ENCODE measurements at regions not wholly inside any gene's neighbourhood (a gene's known extent, or its start where the extent isn't known, plus 50 kb on each side); places are given as distances from the start of the nearest gene placed in this dataset.

DNA sequence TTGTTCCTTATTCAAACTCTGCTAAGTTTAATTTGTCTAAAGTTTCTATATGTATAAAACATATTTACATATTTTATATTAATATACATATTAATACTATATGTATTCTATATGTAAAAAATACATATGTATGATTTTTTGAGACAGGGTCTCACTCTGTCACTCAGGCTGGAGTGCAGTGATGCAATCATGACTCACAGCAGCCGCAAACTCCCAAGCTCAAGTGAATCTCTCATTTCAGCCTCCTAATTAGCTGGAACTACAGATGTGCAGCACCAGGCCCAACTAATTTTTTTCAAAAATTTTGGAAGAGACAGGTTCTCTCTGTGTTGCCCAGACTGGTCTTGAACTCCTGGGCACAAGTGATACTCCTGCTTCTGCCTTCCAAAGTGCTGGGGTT is 684.9 kb downstream of the TRAM1L1 start:
- Histone ChIP-seq H3K18ac (ENCODE audit: low read depth in 1 of 2, low read length in 2 of 2) (no peak overlapping the region), H3K27ac (ENCODE audit: low read length, poor library complexity, severe bottlenecking) (no peak overlapping the region), H2AK5ac (ENCODE audit: low read length, severe bottlenecking) (no peak overlapping the region), H4K8ac (ENCODE audit: low read length) (no peak overlapping the region), H2BK5ac (ENCODE audit: low read depth, low read length, poor library complexity, severe bottlenecking) (no peak overlapping the region), H3K79me1 (replicated peaks; ENCODE audit: low read length, poor library complexity, severe bottlenecking) (no peaks in the 10 kb centered on the region), H3K14ac (ENCODE audit: low read length in 2 of 2) (no peak overlapping the region), H3K4me1 (ENCODE audit: control insufficient read depth, insufficient read depth, low read depth, low read length) (peaks cover 2% of the 10 kb centered on the region), H3K4me3 (ENCODE audit: insufficient read depth in 1 of 2, low read depth in 1 of 2, low read length in 2 of 2) (no peak overlapping the region), H4K91ac (ENCODE audit: low read length) (no peak overlapping the region), H2BK12ac (ENCODE audit: low read length in 2 of 2) (no peak overlapping the region), H2BK15ac (ENCODE audit: low read depth, poor library complexity, severe bottlenecking) (no peak overlapping the region), H3K9ac (ENCODE audit: low read length) (no peak overlapping the region), H3K4me2 (ENCODE audit: low read length, poor library complexity, severe bottlenecking) (no peak overlapping the region), H3K4ac (ENCODE audit: low read depth in 1 of 2, low read length in 2 of 2) (no peak overlapping the region), H3K9me3 (ENCODE audit: control insufficient read depth, low read length) (no peaks in the 10 kb centered on the region), H2BK120ac (ENCODE audit: low read depth, low read length) (no peak overlapping the region), H3K36me3 (ENCODE audit: control insufficient read depth in 1 of 2, insufficient read depth in 2 of 2, low read depth in 1 of 2, low read length in 2 of 2) (no peaks in the 10 kb centered on the region), H2AFZ (ENCODE audit: low read depth, low read length) (no peak overlapping the region), H3K27me3 (ENCODE audit: control insufficient read depth in 1 of 2, insufficient read depth in 1 of 2, low read length in 2 of 2) (no peaks in the 10 kb centered on the region), H3K23ac (ENCODE audit: low read length in 2 of 2) (no peak overlapping the region)
- peak; percentile 26 for DNase-seq
- WGBS, result 53% methylated on average over 1 of the region's 1 CpG

DNA sequence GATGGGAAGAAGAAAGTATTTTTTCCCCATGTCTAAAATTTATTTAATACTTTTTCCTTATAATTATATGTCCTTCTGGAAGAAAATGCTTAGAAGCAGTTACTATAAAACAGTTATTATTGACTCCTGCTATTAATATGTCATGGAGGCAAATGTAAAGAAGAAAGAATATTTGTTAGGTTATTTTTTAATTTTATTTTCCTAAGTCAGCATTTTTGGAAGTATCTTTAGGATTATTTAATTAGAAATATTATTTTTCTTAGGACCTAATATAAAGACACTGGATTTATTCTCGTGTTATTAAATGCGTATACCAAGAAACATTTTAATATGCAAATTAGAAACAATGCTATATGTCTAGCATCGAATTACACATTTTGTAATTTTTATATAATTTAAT is 687.7 kb downstream of the TRAM1L1 start:
- H2AFZ ChIP-seq (ENCODE audit: low read depth, low read length), result no peak overlapping the region
- H3K4ac ChIP-seq (ENCODE audit: low read depth in 1 of 2, low read length in 2 of 2), result no peak overlapping the region
- no peak overlapping the region for H3K27ac ChIP-seq (ENCODE audit: low read length, poor library complexity, severe bottlenecking)
- H2BK12ac ChIP-seq (ENCODE audit: low read length in 2 of 2), result no peak overlapping the region
- no peaks in the 10 kb centered on the region for H3K36me3 ChIP-seq (ENCODE audit: control insufficient read depth in 1 of 2, insufficient read depth in 2 of 2, low read depth in 1 of 2, low read length in 2 of 2)
- H3K4me3 ChIP-seq (ENCODE audit: insufficient read depth in 1 of 2, low read depth in 1 of 2, low read length in 2 of 2), result no peak overlapping the region
- no peak overlapping the region for H2AK5ac ChIP-seq (ENCODE audit: low read length, severe bottlenecking)
- H3K27me3 ChIP-seq (ENCODE audit: control insufficient read depth in 1 of 2, insufficient read depth in 1 of 2, low read length in 2 of 2), result no peaks in the 10 kb centered on the region
- no peak overlapping the region for H2BK15ac ChIP-seq (ENCODE audit: low read depth, poor library complexity, severe bottlenecking)
- no peak overlapping the region for H2BK120ac ChIP-seq (ENCODE audit: low read depth, low read length)
- H3K14ac ChIP-seq (ENCODE audit: low read length in 2 of 2), result no peak overlapping the region
- no CpG with 5 or more reads among the region's 3 CpGs for WGBS
- peaks cover 2% of the 10 kb centered on the region for H3K4me1 ChIP-seq (ENCODE audit: control insufficient read depth, insufficient read depth, low read depth, low read length)
- H3K9ac ChIP-seq (ENCODE audit: low read length), result no peak overlapping the region
- no peaks in the 10 kb centered on the region for H3K9me3 ChIP-seq (ENCODE audit: control insufficient read depth, low read length)
- H4K8ac ChIP-seq (ENCODE audit: low read length), result no peak overlapping the region
- H3K18ac ChIP-seq (ENCODE audit: low read depth in 1 of 2, low read length in 2 of 2), result no peak overlapping the region
- no peaks in the 10 kb centered on the region for H3K79me1 ChIP-seq (replicated peaks; ENCODE audit: low read length, poor library complexity, severe bottlenecking)
- H4K91ac ChIP-seq (ENCODE audit: low read length), result no peak overlapping the region
- H2BK5ac ChIP-seq (ENCODE audit: low read depth, low read length, poor library complexity, severe bottlenecking), result no peak overlapping the region
- DNase-seq, result no peak
- H3K23ac ChIP-seq (ENCODE audit: low read length in 2 of 2), result no peak overlapping the region
- no peak overlapping the region for H3K4me2 ChIP-seq (ENCODE audit: low read length, poor library complexity, severe bottlenecking)

DNA sequence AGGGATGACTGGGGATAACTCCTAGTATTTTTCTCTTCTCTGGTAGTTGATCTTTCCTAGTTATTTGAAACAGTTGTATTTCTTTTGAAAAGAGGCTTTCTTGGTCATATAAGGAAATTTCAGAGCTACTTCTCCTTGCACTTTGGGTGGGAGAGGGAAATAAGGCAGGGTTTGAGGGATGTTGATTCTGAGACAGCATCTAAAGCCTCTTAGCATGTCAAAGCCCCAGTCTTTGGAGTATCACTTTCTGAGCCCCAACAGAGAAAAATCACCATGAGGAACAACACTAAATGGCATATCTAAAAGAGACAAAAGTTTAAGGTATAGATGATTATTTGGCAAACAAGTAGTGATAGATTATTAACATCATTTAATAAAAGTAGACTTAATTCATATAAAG is 688.1 kb downstream of the TRAM1L1 start:
- Histone ChIP-seq H3K9me3 (ENCODE audit: control insufficient read depth, low read length) (no peaks in the 10 kb centered on the region), H3K4ac (ENCODE audit: low read depth in 1 of 2, low read length in 2 of 2) (no peak overlapping the region), H2BK5ac (ENCODE audit: low read depth, low read length, poor library complexity, severe bottlenecking) (no peak overlapping the region), H3K4me1 (ENCODE audit: control insufficient read depth, insufficient read depth, low read depth, low read length) (peaks cover 2% of the 10 kb centered on the region), H3K36me3 (ENCODE audit: control insufficient read depth in 1 of 2, insufficient read depth in 2 of 2, low read depth in 1 of 2, low read length in 2 of 2) (no peaks in the 10 kb centered on the region), H3K9ac (ENCODE audit: low read length) (no peak overlapping the region), H4K91ac (ENCODE audit: low read length) (no peak overlapping the region), H2BK120ac (ENCODE audit: low read depth, low read length) (no peak overlapping the region), H3K14ac (ENCODE audit: low read length in 2 of 2) (no peak overlapping the region), H3K27me3 (ENCODE audit: control insufficient read depth in 1 of 2, insufficient read depth in 1 of 2, low read length in 2 of 2) (no peaks in the 10 kb centered on the region), H3K18ac (ENCODE audit: low read depth in 1 of 2, low read length in 2 of 2) (no peak overlapping the region), H4K8ac (ENCODE audit: low read length) (no peak overlapping the region), H3K23ac (ENCODE audit: low read length in 2 of 2) (no peak overlapping the region), H2BK15ac (ENCODE audit: low read depth, poor library complexity, severe bottlenecking) (no peak overlapping the region), H2BK12ac (ENCODE audit: low read length in 2 of 2) (no peak overlapping the region), H2AFZ (ENCODE audit: low read depth, low read length) (no peak overlapping the region), H3K27ac (ENCODE audit: low read length, poor library complexity, severe bottlenecking) (no peak overlapping the region), H3K4me2 (ENCODE audit: low read length, poor library complexity, severe bottlenecking) (no peak overlapping the region), H2AK5ac (ENCODE audit: low read length, severe bottlenecking) (no peak overlapping the region), H3K79me1 (replicated peaks; ENCODE audit: low read length, poor library complexity, severe bottlenecking) (no peaks in the 10 kb centered on the region), H3K4me3 (ENCODE audit: insufficient read depth in 1 of 2, low read depth in 1 of 2, low read length in 2 of 2) (no peak overlapping the region)
- DNase-seq, result no peak

DNA sequence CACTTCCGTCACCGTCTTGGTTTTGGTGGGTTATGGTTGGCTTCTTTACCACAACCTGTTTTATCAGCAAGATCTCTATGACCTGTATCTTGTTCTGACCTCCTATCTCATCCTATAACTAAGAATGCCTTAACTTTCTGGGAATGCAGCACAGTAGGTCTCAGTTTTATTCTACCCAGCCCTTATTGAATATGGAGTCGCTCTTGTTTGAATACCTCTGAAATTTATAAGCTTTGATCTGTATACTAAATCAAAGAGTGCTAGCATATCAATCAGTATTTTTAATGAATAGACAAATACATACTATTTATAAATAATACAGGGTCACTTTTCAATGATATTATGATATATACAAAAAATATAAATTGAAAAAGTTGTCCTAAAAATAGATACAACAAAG is 690.0 kb downstream of the TRAM1L1 start:
- H3K4me3 ChIP-seq (ENCODE audit: insufficient read depth in 1 of 2, low read depth in 1 of 2, low read length in 2 of 2), result no peak overlapping the region
- H3K14ac ChIP-seq (ENCODE audit: low read length in 2 of 2), result no peak overlapping the region
- no peak overlapping the region for H2BK120ac ChIP-seq (ENCODE audit: low read depth, low read length)
- no peaks in the 10 kb centered on the region for H3K9me3 ChIP-seq (ENCODE audit: control insufficient read depth, low read length)
- peaks cover 2% of the 10 kb centered on the region for H3K4me1 ChIP-seq (ENCODE audit: control insufficient read depth, insufficient read depth, low read depth, low read length)
- H2BK12ac ChIP-seq (ENCODE audit: low read length in 2 of 2), result no peak overlapping the region
- H3K36me3 ChIP-seq (ENCODE audit: control insufficient read depth in 1 of 2, insufficient read depth in 2 of 2, low read depth in 1 of 2, low read length in 2 of 2), result no peaks in the 10 kb centered on the region
- no peak overlapping the region for H2AFZ ChIP-seq (ENCODE audit: low read depth, low read length)
- H2AK5ac ChIP-seq (ENCODE audit: low read length, severe bottlenecking), result no peak overlapping the region
- DNase-seq, result no peak
- H2BK15ac ChIP-seq (ENCODE audit: low read depth, poor library complexity, severe bottlenecking), result no peak overlapping the region
- no peak overlapping the region for H3K9ac ChIP-seq (ENCODE audit: low read length)
- H3K23ac ChIP-seq (ENCODE audit: low read length in 2 of 2), result no peak overlapping the region
- H3K27ac ChIP-seq (ENCODE audit: low read length, poor library complexity, severe bottlenecking), result no peak overlapping the region
- WGBS, result 86% methylated on average over 2 of the region's 3 CpGs
- H4K8ac ChIP-seq (ENCODE audit: low read length), result no peak overlapping the region
- H3K27me3 ChIP-seq (ENCODE audit: control insufficient read depth in 1 of 2, insufficient read depth in 1 of 2, low read length in 2 of 2), result no peaks in the 10 kb centered on the region
- no peak overlapping the region for H3K4me2 ChIP-seq (ENCODE audit: low read length, poor library complexity, severe bottlenecking)
- H2BK5ac ChIP-seq (ENCODE audit: low read depth, low read length, poor library complexity, severe bottlenecking), result no peak overlapping the region
- peak overlapping the region in 1 of 2 experiments; percentile 8 for H3K18ac ChIP-seq (ENCODE audit: low read depth in 1 of 2, low read length in 2 of 2)
- H3K4ac ChIP-seq (ENCODE audit: low read depth in 1 of 2, low read length in 2 of 2), result no peak overlapping the region
- H3K79me1 ChIP-seq (replicated peaks; ENCODE audit: low read length, poor library complexity, severe bottlenecking), result no peaks in the 10 kb centered on the region
- no peak overlapping the region for H4K91ac ChIP-seq (ENCODE audit: low read length)
